ENCODE measurements at regions not wholly inside any gene's neighbourhood (a gene's known extent, or its start where the extent isn't known, plus 50 kb on each side); places are given as distances from the start of the nearest gene placed in this dataset.

DNA sequence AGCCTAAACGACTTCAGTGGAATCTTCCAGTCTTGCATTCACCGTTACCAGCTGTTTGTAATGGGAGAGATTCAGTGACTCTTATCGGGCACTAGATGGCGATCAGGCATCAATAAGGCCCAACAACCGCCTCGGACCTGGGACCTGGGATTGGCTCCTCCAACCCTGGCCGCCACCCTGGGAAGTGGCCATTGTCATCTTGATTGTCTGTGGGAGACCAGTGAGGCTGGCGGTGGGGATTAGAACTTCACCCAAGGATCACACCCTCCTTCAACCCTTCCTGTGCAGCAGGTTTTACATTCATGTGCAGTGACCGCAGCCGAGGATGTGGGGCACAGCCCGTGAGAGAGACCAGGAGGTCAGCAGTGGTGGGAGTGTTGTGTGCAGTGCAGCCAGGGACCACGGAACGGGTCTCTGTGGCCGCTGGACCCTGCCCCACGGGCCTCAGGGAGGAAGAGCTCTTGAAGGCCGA lies 85.3 kb downstream of the SPP2 start:
- Histone ChIP-seq H2BK12ac (ENCODE audit: insufficient read length, low read depth, low read length) (no peak overlapping the region), H3K4ac (ENCODE audit: low read depth, low read length) (no peak overlapping the region), H4K8ac (replicated peaks; ENCODE audit: insufficient read length, low read depth, low read length) (no peak overlapping the region), H3K79me2 (ENCODE audit: insufficient read depth, low read length) (no peaks in the 10 kb centered on the region), H3K9ac (ENCODE audit: extremely low read depth, insufficient read length, low read length) (no peak overlapping the region), H4K91ac (ENCODE audit: insufficient read length, low read depth, low read length) (no peak overlapping the region), H3K56ac (ENCODE audit: insufficient read length, low read depth, low read length) (no peak overlapping the region), H3K14ac (ENCODE audit: insufficient read depth, low read length) (no peak overlapping the region), H2AFZ (ENCODE audit: low read length) (no peak overlapping the region), H3K79me1 (ENCODE audit: insufficient read depth, low read depth, low read length, poor library complexity, severe bottlenecking) (no peaks in the 10 kb centered on the region), H3K27ac (ENCODE audit: insufficient read length, low read depth, low read length) (no peak overlapping the region), H3K27me3 (ENCODE audit: insufficient read depth, low read length) (no peaks in the 10 kb centered on the region; the same call in 1 of the 2 replicates), H2BK5ac (ENCODE audit: insufficient read length, low read length) (no peak overlapping the region), H4K20me1 (ENCODE audit: control insufficient read depth, insufficient read depth, insufficient read length) (no peaks in the 10 kb centered on the region), H3K18ac (ENCODE audit: insufficient read length, low read depth, low read length) (peak overlapping the region; percentile 85), H3K4me2 (ENCODE audit: insufficient read depth, insufficient read length, low read length) (no peak overlapping the region), H3K23me2 (ENCODE audit: insufficient read length, low read depth, low read length, poor library complexity, severe bottlenecking) (no peaks in the 10 kb centered on the region), H3K9me3 (ENCODE audit: control insufficient read depth, low read depth, low read length) (no peaks in the 10 kb centered on the region), H3K23ac (ENCODE audit: insufficient read length, low read depth, low read length) (no peak overlapping the region), H3K4me1 (ENCODE audit: insufficient read depth, low read length) (no peaks in the 10 kb centered on the region), H2AK5ac (ENCODE audit: insufficient read length, low read length) (no peak overlapping the region), H2BK15ac (ENCODE audit: low read depth, low read length) (no peak overlapping the region), H4K5ac (ENCODE audit: insufficient read length, low read depth, low read length) (no peak overlapping the region), H2BK120ac (ENCODE audit: low read depth, low read length, poor library complexity, severe bottlenecking) (no peak overlapping the region), H3T11ph (ENCODE audit: low read length) (no peak overlapping the region), H2BK20ac (ENCODE audit: low read depth, low read length, poor library complexity, severe bottlenecking) (no peak overlapping the region)
- Mint-ChIP-seq H3K4me3 (no peak overlapping the region), H3K27me3 (ENCODE audit: low read depth) (peaks cover 6% of the 10 kb centered on the region), H3K27ac (no peak overlapping the region), H3K4me1 (peaks cover 16 to 17% of the 10 kb centered on the region in 2 experiments), H3K36me3 (ENCODE audit: insufficient read depth in 1 of 3, low read depth in 3 of 3) (peaks cover 0 to 2% (median 0%) of the 10 kb centered on the region in 3 experiments; a peak in 2 of 7 replicates), H3K9me3 (no peaks in the 10 kb centered on the region)
- DNase-seq = peak; percentile 89
- TF ChIP-seq, protein P1, sequence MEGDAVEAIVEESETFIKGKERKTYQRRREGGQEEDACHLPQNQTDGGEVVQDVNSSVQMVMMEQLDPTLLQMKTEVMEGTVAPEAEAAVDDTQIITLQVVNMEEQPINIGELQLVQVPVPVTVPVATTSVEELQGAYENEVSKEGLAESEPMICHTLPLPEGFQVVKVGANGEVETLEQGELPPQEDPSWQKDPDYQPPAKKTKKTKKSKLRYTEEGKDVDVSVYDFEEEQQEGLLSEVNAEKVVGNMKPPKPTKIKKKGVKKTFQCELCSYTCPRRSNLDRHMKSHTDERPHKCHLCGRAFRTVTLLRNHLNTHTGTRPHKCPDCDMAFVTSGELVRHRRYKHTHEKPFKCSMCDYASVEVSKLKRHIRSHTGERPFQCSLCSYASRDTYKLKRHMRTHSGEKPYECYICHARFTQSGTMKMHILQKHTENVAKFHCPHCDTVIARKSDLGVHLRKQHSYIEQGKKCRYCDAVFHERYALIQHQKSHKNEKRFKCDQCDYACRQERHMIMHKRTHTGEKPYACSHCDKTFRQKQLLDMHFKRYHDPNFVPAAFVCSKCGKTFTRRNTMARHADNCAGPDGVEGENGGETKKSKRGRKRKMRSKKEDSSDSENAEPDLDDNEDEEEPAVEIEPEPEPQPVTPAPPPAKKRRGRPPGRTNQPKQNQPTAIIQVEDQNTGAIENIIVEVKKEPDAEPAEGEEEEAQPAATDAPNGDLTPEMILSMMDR (conservative IDR thresholded peaks at IDR 0.05) = peak; percentile 88; the same call in 2 of the 3 replicates
- no CpG with 5 or more reads among the region's 16 CpGs for WGBS (ENCODE audit: extremely low coverage, insufficient read length, low lambda C conversion rate)

All from H9 (cell line).